A549 (cell line): ENCODE measurements at regions not wholly inside any gene's neighbourhood (a gene's known extent, or its start where the extent isn't known, plus 50 kb on each side); places are given as distances from the start of the nearest gene placed in this dataset.

Experiments used
- BHLHE40 ChIP-seq: IDR thresholded peaks from 2 replicates; pipeline ENCODE4 v1.6.1; 2012; ENCODE audit warnings: low read depth, low read length, inconsistent platforms
- CEBPB ChIP-seq, 2 experiments: fragments of >200 bp in 1 of 2; sonication (Bioruptor Twin) in 1 of 2; formaldehyde crosslinking in 1 of 2; IDR thresholded peaks; 2 replicates each; pipeline ENCODE4 v1.6.1; 2012 to 2016
- CHD4 ChIP-seq: fragments of 200-600 bp; sonication (generic); IDR thresholded peaks from 2 replicates; pipeline ENCODE4 v1.6.1; 2016; ENCODE audit warnings: antibody characterized with exemption, mild to moderate bottlenecking, borderline replicate concordance
- CTCF ChIP-seq: fragments of >200 bp; sonication (Bioruptor Twin); formaldehyde crosslinking; IDR thresholded peaks from 3 replicates; pipeline ENCODE4 v1.5.1; 2016
- EP300 ChIP-seq, 2 experiments: fragments of >200 bp; sonication (Bioruptor Twin); formaldehyde crosslinking; IDR thresholded peaks; 2 replicates in 1 of 2; 3 replicates in 1 of 2; pipeline ENCODE4 v1.6.1; 2016 to 2017
- JUNB ChIP-seq: fragments of >200 bp; sonication (Bioruptor Twin); formaldehyde crosslinking; IDR thresholded peaks from 2 replicates; pipeline ENCODE4 v1.6.1; 2016
- POLR2A ChIP-seq: IDR thresholded peaks from 2 replicates; pipeline ENCODE4 v1.6.1; 2012; ENCODE audit warnings: mild to moderate bottlenecking, low read length
- POLR2AphosphoS2 ChIP-seq: conservative IDR thresholded peaks from 2 replicates; pipeline ENCODE4 v1.6.1; 2012; ENCODE audit warnings: low read length, improper control_type of control experiment, inconsistent platforms
- RAD21 ChIP-seq, 2 experiments: fragments of >200 bp in 1 of 2; sonication (Bioruptor Twin) in 1 of 2; formaldehyde crosslinking in 1 of 2; IDR thresholded peaks in 1 of 2; conservative IDR thresholded peaks in 1 of 2; 2 replicates in 1 of 2; 3 replicates in 1 of 2; pipeline ENCODE4 v1.6.1; 2012 to 2018; ENCODE audit warnings: inconsistent platforms in 1 of 2
- RCOR1 ChIP-seq: fragments of 150-350 bp; IDR thresholded peaks from 2 replicates; pipeline ENCODE4 v1.6.1; 2014; ENCODE audit warnings: antibody characterized with exemption, low read length, low read depth
- RFX5 ChIP-seq: fragments of 450-650 bp; IDR thresholded peaks from 2 replicates; pipeline ENCODE4 v1.7.1; 2014; ENCODE audit warnings: antibody characterized with exemption, mild to moderate bottlenecking, moderate library complexity
- ZFP36 ChIP-seq: fragments of 450-650 bp; IDR thresholded peaks from 2 replicates; pipeline ENCODE4 v1.6.1; 2014; ENCODE audit warnings: borderline replicate concordance; ENCODE audit not compliant: partially characterized antibody

- no peak for TF ChIP-seq CTCF
- TF ChIP-seq POLR2A, result no peak
- no peak for TF ChIP-seq CEBPB (IDR thresholded peaks at IDR 0.05)
- TF ChIP-seq EP300 (IDR thresholded peaks at IDR 0.05), result no peak
- no peak for TF ChIP-seq CHD4
- no peak for TF ChIP-seq RCOR1
- TF ChIP-seq RAD21 (conservative IDR thresholded peaks at IDR 0.05 in 1 of 2, IDR thresholded peaks at IDR 0.05 in 1 of 2), result no peak
- no peak for TF ChIP-seq BHLHE40
- TF ChIP-seq POLR2AphosphoS2, result no peak
- no peak for TF ChIP-seq ZFP36
- no peak for TF ChIP-seq JUNB
- TF ChIP-seq RFX5, result no peak
Measured at GRCh38 chr1:4476394-4476793, 178.0 kb upstream of the AJAP1 start.
